ENCODE measurements at regions not wholly inside any gene's neighbourhood (a gene's known extent, or its start where the extent isn't known, plus 50 kb on each side); places are given as distances from the start of the nearest gene placed in this dataset.
"Not testable (repeated sequence)": the region's sequence is repeated elsewhere in the genome, so short reads cannot be mapped to it uniquely, and the experiment has no call there.

- CTCF ChIA-PET = no interaction called here
These were observed 94.0 kb downstream of the IFI44 start for GRCh38 chr1:78743626-78744025.

GRCh38 chr1:78745111-78745510 is 95.5 kb downstream of the IFI44 start:
- no peak for DNase-seq

More at GRCh38 chr1:78743626-78744025, 94.0 kb downstream of the IFI44 start:
- Histone ChIP-seq H3K4me3 (ENCODE audit: control extremely low read depth in 1 of 5, extremely low read depth in 1 of 5, insufficient read depth in 1 of 5, low read depth in 2 of 5, low read length in 4 of 5) (no peak overlapping the region), H3K9ac (ENCODE audit: low read length) (no peak overlapping the region), H3K27me3 (replicated peaks in 1 of 4; ENCODE audit: control extremely low read depth in 1 of 4, control insufficient read depth in 3 of 4, insufficient read depth in 4 of 4, low read length in 3 of 4) (no peaks in the 10 kb centered on the region), H3K4me2 (replicated peaks; ENCODE audit: low read depth, low read length, poor library complexity, severe bottlenecking) (no peak overlapping the region), H2AFZ (ENCODE audit: insufficient read depth, low read depth, low read length, poor library complexity, severe bottlenecking) (no peak overlapping the region), H3K79me2 (ENCODE audit: control insufficient read depth, insufficient read depth, low read length) (no peaks in the 10 kb centered on the region), H3K9me3 (ENCODE audit: control extremely low read depth in 1 of 3, control insufficient read depth in 2 of 3, insufficient read depth in 1 of 3, low read length in 2 of 3) (peaks cover 0 to 3% (median 0%) of the 10 kb centered on the region in 3 donors), H3K27ac (ENCODE audit: low read length in 2 of 2) (no peak overlapping the region), H4K20me1 (ENCODE audit: control insufficient read depth, insufficient read depth, low read length, poor library complexity, severe bottlenecking) (no peaks in the 10 kb centered on the region), H3K4me1 (ENCODE audit: control insufficient read depth in 2 of 2, insufficient read depth in 2 of 2, low read length in 2 of 2) (no peaks in the 10 kb centered on the region), H3K36me3 (replicated peaks in 1 of 2; ENCODE audit: control extremely low read depth in 1 of 2, control insufficient read depth in 1 of 2, extremely low read depth in 1 of 2, insufficient read depth in 2 of 2, low read length in 1 of 2) (no peaks in the 10 kb centered on the region)
- POLR2A ChIA-PET = no interaction called here
- Mint-ChIP-seq H3K4me1 (no peaks in the 10 kb centered on the region), H3K27me3 (no peaks in the 10 kb centered on the region), H3K9me3 (ENCODE audit: insufficient read depth) (peaks cover 1% of the 10 kb centered on the region), H3K4me3 (no peak overlapping the region), H3K27ac (no peak overlapping the region)
- no peak for TF ChIP-seq CTCF (IDR thresholded peaks at IDR 0.05)
- TF ChIP-seq EZH2 (IDR thresholded peaks at IDR 0.05; ENCODE audit: borderline replicate concordance, insufficient read depth, low read depth, low read length, poor library complexity, severe bottlenecking) = no peak
- intact Hi-C loops (cut with micrococcal nuclease) = no loop called here
- DNase-seq = no peak
- no peak for ATAC-seq (ENCODE audit: low read depth)
- WGBS (ENCODE audit: insufficient coverage) = no CpG with 5 or more reads among the region's 1 CpG

GRCh38 chr1:78753679-78754078 is 104.0 kb downstream of the IFI44 start:
- H3K27ac ChIP-seq (ENCODE audit: low read length in 2 of 2); H3K27me3 Mint-ChIP-seq; H3K27ac Mint-ChIP-seq; H3K4me1 ChIP-seq (ENCODE audit: control insufficient read depth in 2 of 2, insufficient read depth in 2 of 2, low read length in 2 of 2); H2AFZ ChIP-seq (ENCODE audit: insufficient read depth, low read depth, low read length, poor library complexity, severe bottlenecking); H3K4me2 ChIP-seq (replicated peaks; ENCODE audit: low read depth, low read length, poor library complexity, severe bottlenecking); DNase-seq; H3K79me2 ChIP-seq (ENCODE audit: control insufficient read depth, insufficient read depth, low read length); ATAC-seq (ENCODE audit: low read depth); POLR2A ChIA-PET; H3K36me3 ChIP-seq (replicated peaks in 1 of 2; ENCODE audit: control extremely low read depth in 1 of 2, control insufficient read depth in 1 of 2, extremely low read depth in 1 of 2, insufficient read depth in 2 of 2, low read length in 1 of 2); H3K4me1 Mint-ChIP-seq; H3K9me3 ChIP-seq (ENCODE audit: control extremely low read depth in 1 of 3, control insufficient read depth in 2 of 3, insufficient read depth in 1 of 3, low read length in 2 of 3); H3K9ac ChIP-seq (ENCODE audit: low read length); intact Hi-C loops (cut with micrococcal nuclease); H3K4me3 ChIP-seq (ENCODE audit: control extremely low read depth in 1 of 5, extremely low read depth in 1 of 5, insufficient read depth in 1 of 5, low read depth in 2 of 5, low read length in 4 of 5); H3K4me3 Mint-ChIP-seq; H3K27me3 ChIP-seq (replicated peaks in 1 of 4; ENCODE audit: control extremely low read depth in 1 of 4, control insufficient read depth in 3 of 4, insufficient read depth in 4 of 4, low read length in 3 of 4); CTCF ChIA-PET; H3K9me3 Mint-ChIP-seq (ENCODE audit: insufficient read depth); H4K20me1 ChIP-seq (ENCODE audit: control insufficient read depth, insufficient read depth, low read length, poor library complexity, severe bottlenecking): not testable (repeated sequence)
- WGBS (ENCODE audit: insufficient coverage) = 96% methylated on average over 2 of the region's 2 CpGs

More at GRCh38 chr1:78745111-78745510, 95.5 kb downstream of the IFI44 start:
- no peak overlapping the region for H3K4me3 ChIP-seq (ENCODE audit: control extremely low read depth in 1 of 5, extremely low read depth in 1 of 5, insufficient read depth in 1 of 5, low read depth in 2 of 5, low read length in 4 of 5)
- H3K4me2 ChIP-seq (replicated peaks; ENCODE audit: low read depth, low read length, poor library complexity, severe bottlenecking) = no peak overlapping the region
- H4K20me1 ChIP-seq (ENCODE audit: control insufficient read depth, insufficient read depth, low read length, poor library complexity, severe bottlenecking) = no peaks in the 10 kb centered on the region
- no peak overlapping the region for H2AFZ ChIP-seq (ENCODE audit: insufficient read depth, low read depth, low read length, poor library complexity, severe bottlenecking)
- Mint-ChIP-seq H3K4me1 (no peaks in the 10 kb centered on the region), H3K9me3 (ENCODE audit: insufficient read depth) (no peaks in the 10 kb centered on the region), H3K27me3 (no peaks in the 10 kb centered on the region), H3K4me3 (no peak overlapping the region), H3K27ac (no peak overlapping the region)
- H3K79me2 ChIP-seq (ENCODE audit: control insufficient read depth, insufficient read depth, low read length) = no peaks in the 10 kb centered on the region
- H3K4me1 ChIP-seq (ENCODE audit: control insufficient read depth in 2 of 2, insufficient read depth in 2 of 2, low read length in 2 of 2) = no peaks in the 10 kb centered on the region
- H3K9me3 ChIP-seq (ENCODE audit: control extremely low read depth in 1 of 3, control insufficient read depth in 2 of 3, insufficient read depth in 1 of 3, low read length in 2 of 3) = no peaks in the 10 kb centered on the region
- H3K27me3 ChIP-seq (replicated peaks in 1 of 4; ENCODE audit: control extremely low read depth in 1 of 4, control insufficient read depth in 3 of 4, insufficient read depth in 4 of 4, low read length in 3 of 4) = no peaks in the 10 kb centered on the region
- H3K9ac ChIP-seq (ENCODE audit: low read length) = no peak overlapping the region
- POLR2A ChIA-PET = no interaction called here
- H3K27ac ChIP-seq (ENCODE audit: low read length in 2 of 2) = no peak overlapping the region
- CTCF ChIA-PET = no interaction called here
- no peaks in the 10 kb centered on the region for H3K36me3 ChIP-seq (replicated peaks in 1 of 2; ENCODE audit: control extremely low read depth in 1 of 2, control insufficient read depth in 1 of 2, extremely low read depth in 1 of 2, insufficient read depth in 2 of 2, low read length in 1 of 2)
- intact Hi-C loops (cut with micrococcal nuclease) = no loop called here
- TF ChIP-seq CTCF (IDR thresholded peaks at IDR 0.05) = no peak
- TF ChIP-seq EZH2 (IDR thresholded peaks at IDR 0.05; ENCODE audit: borderline replicate concordance, insufficient read depth, low read depth, low read length, poor library complexity, severe bottlenecking) = no peak
- ATAC-seq (ENCODE audit: low read depth) = no peak

All from B cell (primary cell).